ENCODE measurements at regions not wholly inside any gene's neighbourhood (a gene's known extent, or its start where the extent isn't known, plus 50 kb on each side); places are given as distances from the start of the nearest gene placed in this dataset.
"Not testable (repeated sequence)": the region's sequence is repeated elsewhere in the genome, so short reads cannot be mapped to it uniquely, and the experiment has no call there.

DNA sequence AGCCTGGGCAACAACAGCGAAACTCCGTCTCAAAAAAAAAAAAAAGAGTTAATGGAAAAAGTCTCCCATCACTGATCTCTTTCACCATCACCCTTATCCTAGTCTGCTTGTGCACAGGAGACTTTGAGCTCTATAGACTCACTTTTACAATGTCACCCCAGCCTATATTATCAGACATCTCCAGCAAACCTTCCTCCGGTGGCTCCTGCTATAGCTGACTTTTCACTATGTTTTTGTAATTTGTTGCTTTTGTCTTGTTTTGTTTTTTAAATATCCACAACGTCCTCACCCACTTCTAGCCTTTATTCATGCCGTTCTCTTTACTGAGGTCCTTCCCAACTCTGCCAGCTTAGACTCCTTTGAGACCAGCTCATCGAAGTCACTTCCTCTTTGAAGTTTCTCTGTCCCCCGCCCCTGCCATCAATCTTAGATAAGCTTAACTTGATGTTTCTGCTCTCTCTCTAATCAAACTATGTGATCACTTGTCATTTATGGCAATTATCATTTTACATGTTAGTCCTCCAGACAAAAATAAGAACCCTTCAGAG, 82.7 kb upstream of the CHD2 start:
- Mint-ChIP-seq H3K4me3 (peak overlapping the region; percentile 6), H3K9me3 (ENCODE audit: insufficient read depth) (no peaks in the 10 kb centered on the region), H3K4me1 (ENCODE audit: low read depth) (peaks cover 70% of the 10 kb centered on the region), H3K27me3 (ENCODE audit: low read depth) (no peaks in the 10 kb centered on the region), H3K27ac (peak overlapping the region; percentile 37), H3K36me3 (ENCODE audit: low read depth) (no peaks in the 10 kb centered on the region)
- POLR2A ChIA-PET, result interaction anchor here (1.0 to 6.2 kb wide), 5 partner anchors 8 to 86 kb away, joined by 3 to 130 read pairs (median 8); partner anchors contain the start of gene CHD2
- ATAC-seq (no peak), DNase-seq (no peak)
- CTCF ChIA-PET, result interaction anchor here (0.9 to 1.4 kb wide), 9 partner anchors 10 to 100 kb away, joined by 3 to 8 read pairs (median 4); partner anchors contain the start of gene CHD2

DNA sequence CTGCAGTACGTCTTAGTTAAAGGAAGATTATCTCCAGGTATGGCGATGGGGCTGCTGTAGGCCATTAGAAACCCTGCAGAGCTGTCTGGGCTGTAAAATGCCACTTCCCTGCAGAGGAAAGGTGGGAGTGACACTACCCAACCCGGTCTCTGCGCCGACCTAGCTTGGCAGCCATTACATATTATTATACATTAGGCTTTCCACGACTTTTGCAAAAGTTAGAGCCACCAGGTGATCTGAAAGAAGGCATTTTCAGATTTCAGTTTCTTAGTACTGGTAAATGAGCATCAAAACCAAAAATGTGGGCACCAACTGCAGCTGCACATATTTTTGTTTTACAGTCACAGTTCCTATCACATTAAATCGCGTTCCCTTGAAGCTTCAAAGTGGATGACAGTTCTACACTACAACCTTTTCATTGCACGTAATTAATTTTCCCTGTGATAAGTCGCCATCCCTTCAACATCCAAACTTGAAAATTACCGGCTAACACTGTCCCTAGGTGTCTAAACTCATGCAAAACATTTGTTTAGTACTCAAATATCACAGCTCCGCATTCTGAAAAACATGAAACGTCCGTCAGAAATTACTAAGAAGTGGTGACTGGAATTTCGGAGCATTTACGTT, 81.4 kb upstream of the CHD2 start:
- ChIA-PET POLR2A (interaction anchor here (0.6 to 6.2 kb wide), 9 partner anchors 9 to 89 kb away, joined by 3 to 130 read pairs (median 6); partner anchors contain the start of gene CHD2), CTCF (interaction anchor here (0.9 to 4.8 kb wide), 6 partner anchors 8 to 67 kb away, joined by 3 to 41 read pairs (median 16); no protein-coding TSS in a partner anchor)
- DNase-seq (no peak), ATAC-seq (no peak)
- H3K27me3 Mint-ChIP-seq (ENCODE audit: low read depth), result no peaks in the 10 kb centered on the region
- peaks cover 69% of the 10 kb centered on the region for H3K4me1 Mint-ChIP-seq (ENCODE audit: low read depth)
- peak overlapping the region; percentile 79 for H3K27ac Mint-ChIP-seq
- no peaks in the 10 kb centered on the region for H3K9me3 Mint-ChIP-seq (ENCODE audit: insufficient read depth)
- H3K4me3 Mint-ChIP-seq, result peak overlapping the region; percentile 75
- H3K36me3 Mint-ChIP-seq (ENCODE audit: low read depth), result no peaks in the 10 kb centered on the region

DNA sequence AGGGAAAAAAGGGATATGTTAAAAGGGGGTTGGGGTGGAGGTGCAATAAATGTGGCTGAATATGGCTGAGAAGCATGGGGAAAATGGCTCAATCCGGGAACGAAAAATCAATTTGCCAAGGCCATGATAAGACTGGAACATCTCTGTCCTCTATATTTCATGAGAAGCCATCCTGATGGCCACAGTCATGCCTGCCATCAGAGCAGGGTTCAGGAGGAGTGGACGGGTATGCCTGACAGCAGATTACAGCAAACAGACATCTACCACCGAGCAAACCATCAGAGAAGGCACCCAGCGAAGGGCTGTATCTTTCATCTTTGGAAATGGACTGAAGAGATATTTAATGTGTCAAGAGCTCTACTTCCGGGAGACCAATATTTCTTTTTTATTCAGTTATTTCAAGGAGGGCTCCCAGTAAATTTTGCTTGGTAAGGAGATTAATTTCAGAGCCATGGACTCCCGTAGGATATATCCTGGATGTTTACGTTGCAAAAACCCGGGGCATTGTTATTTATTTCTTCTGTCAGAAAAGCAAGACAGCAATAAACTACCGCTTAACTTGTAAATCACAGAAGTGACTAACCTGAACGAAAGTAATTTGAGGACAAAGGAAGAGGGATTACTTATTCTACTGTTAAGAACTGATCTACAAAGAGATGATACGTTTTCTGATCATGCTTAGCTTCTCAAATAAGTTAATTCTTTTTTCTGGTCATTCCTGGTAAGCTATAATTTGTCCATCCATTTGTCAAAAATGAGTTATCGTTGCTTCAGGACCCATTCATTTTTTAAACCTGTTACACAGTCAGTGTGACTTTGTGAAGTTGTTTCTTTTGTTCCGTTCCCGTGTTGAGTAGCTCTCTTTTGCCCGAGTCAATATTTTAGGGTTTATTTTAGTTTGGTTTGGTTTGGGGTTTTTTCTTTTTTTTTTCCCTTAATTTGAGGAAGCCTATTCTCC, 80.6 kb upstream of the CHD2 start:
- Mint-ChIP-seq H3K36me3 (ENCODE audit: low read depth) (no peaks in the 10 kb centered on the region), H3K27me3 (ENCODE audit: low read depth) (no peaks in the 10 kb centered on the region), H3K4me3 (peak overlapping the region; percentile 75), H3K9me3 (ENCODE audit: insufficient read depth) (no peaks in the 10 kb centered on the region), H3K4me1 (ENCODE audit: low read depth) (peaks cover 61% of the 10 kb centered on the region), H3K27ac (peak overlapping the region; percentile 79)
- ChIA-PET POLR2A (interaction anchor here (0.6 to 6.2 kb wide), 9 partner anchors 10 to 89 kb away, joined by 3 to 130 read pairs (median 7); partner anchors contain the start of gene CHD2), CTCF (interaction anchor here (0.6 to 4.8 kb wide), 8 partner anchors 9 to 88 kb away, joined by 3 to 41 read pairs (median 6); partner anchors contain the start of gene CHD2)
- DNase-seq (no peak), ATAC-seq (peak; percentile 29)

DNA sequence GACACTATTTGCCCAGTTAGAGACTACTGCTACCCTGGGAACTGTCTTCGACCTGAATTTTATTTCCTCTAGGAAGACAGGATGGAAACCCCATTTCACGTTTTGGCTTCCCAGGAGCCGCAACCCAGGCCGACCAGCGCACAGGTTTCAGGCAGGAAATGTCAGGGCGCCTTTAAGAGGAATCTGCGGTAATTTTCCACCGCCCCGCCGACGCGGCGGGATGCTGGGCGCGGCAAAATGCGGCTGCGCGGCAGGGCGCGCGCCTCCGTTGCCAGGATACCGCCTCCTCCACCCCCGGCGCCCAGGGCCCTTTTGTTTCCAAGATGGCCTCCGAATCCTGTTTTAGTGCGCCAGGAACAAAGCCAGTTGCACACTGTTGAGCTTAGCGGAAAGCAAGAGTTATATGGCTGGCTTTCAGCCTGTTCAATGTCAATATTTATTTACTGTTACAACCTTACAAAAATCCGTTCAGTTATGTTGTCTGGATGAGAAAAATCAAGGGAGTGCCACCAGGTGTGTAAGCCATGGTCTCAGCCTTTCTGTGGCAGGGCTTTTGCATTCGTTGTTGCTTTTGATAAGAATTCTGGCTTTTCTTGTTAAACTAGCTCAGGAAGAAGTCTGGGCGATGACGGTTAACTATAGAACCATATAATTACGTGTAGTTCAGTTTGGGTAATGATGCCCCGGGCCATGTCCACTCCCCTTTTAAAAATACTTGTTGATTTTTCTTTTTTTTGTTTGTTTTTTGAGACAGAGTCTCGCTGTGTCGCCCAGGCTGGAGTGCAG, 79.7 kb upstream of the CHD2 start:
- peaks cover 58% of the 10 kb centered on the region for H3K4me1 Mint-ChIP-seq (ENCODE audit: low read depth)
- DNase-seq (peak; percentile 89), ATAC-seq (peak; percentile 85)
- no peaks in the 10 kb centered on the region for H3K27me3 Mint-ChIP-seq (ENCODE audit: low read depth)
- peak overlapping the region; percentile 75 for H3K4me3 Mint-ChIP-seq
- H3K9me3 Mint-ChIP-seq (ENCODE audit: insufficient read depth), result no peaks in the 10 kb centered on the region
- H3K36me3 Mint-ChIP-seq (ENCODE audit: low read depth), result no peaks in the 10 kb centered on the region
- CTCF ChIA-PET, result interaction anchor here (1.1 to 4.8 kb wide), 6 partner anchors 10 to 80 kb away, joined by 3 to 41 read pairs (median 18); partner anchors contain the start of gene CHD2
- H3K27ac Mint-ChIP-seq, result peak overlapping the region; percentile 79
- POLR2A ChIA-PET, result interaction anchor here (0.8 to 6.2 kb wide), 7 partner anchors 9 to 88 kb away, joined by 3 to 130 read pairs (median 34); partner anchors contain the start of gene CHD2

DNA sequence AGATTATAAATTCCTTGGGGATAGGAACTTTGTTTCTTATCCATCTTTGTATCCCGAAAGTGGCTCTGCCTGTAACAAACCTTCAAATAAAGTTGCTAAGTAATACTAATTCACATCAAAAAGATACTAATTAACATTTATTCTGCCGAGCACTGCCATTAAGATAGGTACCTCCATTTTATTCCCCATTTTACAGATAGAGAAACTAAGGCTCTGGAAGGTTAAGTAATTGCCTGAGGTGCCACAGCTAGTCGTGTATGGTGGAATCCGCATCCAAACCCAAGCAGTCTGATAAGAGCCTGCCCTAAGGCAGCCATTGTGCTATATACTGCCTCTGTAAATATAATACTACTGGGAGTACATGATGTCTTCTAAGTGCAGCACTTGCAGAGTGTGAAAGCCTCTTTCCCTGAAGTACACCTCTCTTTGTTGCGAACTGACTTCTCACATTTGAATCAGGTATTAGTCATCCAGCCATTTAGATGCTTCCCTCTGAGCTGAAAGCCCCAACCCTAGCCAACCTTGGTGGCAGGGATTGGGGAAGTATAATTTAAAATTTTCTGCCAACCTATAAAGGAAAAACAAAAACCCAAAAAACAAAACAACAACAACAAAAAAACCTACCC, 78.5 kb upstream of the CHD2 start:
- POLR2A ChIA-PET, result interaction anchor here (1.5 to 6.2 kb wide), 5 partner anchors 11 to 100 kb away, joined by 4 to 130 read pairs (median 55); partner anchors contain the start of gene CHD2
- no peak for ATAC-seq
- DNase-seq, result no peak
- Mint-ChIP-seq H3K4me3 (peak overlapping the region; percentile 37), H3K27ac (peak overlapping the region; percentile 53), H3K4me1 (ENCODE audit: low read depth) (peaks cover 60% of the 10 kb centered on the region), H3K9me3 (ENCODE audit: insufficient read depth) (no peaks in the 10 kb centered on the region), H3K36me3 (ENCODE audit: low read depth) (no peaks in the 10 kb centered on the region), H3K27me3 (ENCODE audit: low read depth) (no peaks in the 10 kb centered on the region)
- CTCF ChIA-PET, result interaction anchor here (0.9 to 4.8 kb wide), 7 partner anchors 10 to 61 kb away, joined by 3 to 41 read pairs (median 8); no protein-coding TSS in a partner anchor

DNA sequence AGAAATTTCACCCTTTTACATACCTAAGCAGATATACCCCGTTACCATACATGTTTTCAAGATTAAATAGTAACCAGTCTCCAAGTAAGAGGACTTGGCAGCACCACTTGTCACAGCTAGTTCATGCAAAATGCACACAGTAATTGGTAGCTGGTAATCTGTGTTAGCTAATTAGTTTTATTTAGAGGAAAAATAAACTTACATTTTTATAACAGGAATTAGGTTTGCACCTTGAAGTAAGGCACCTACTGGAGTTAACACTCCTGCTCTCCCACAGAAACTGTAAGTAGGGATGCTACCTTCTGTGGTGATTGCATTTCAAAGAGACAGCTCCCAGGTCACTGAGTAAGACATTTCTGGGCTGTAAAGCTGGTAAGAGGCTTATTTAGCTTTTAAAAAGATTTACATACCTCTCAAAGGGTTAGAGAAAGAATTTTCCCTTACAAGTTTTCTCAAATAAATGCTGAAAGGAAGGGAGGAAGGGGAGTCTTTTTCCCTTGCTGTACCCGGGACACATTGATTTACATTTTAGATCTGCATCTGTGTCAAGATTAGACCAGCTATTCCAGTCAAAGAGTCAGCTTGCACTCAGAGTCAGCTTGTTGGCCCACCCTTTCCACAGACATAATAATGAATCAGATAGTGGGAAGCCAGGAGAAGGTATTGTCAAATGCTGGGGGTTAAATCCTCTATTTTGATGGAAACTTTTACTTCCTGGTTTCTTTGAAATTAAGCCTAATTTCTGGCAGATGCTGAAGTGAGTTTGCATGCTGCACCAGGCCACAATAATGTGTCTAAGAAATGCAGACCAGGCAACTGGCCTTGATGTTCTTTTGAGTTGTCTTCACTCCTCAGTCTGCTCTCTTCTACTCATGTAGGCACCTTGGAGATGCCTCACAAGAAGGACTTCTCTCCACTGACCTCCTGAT, 77.6 kb upstream of the CHD2 start:
- Mint-ChIP-seq H3K4me1 (ENCODE audit: low read depth) (peaks cover 54% of the 10 kb centered on the region), H3K36me3 (ENCODE audit: low read depth) (no peaks in the 10 kb centered on the region), H3K27ac (peak overlapping the region; percentile 53), H3K27me3 (ENCODE audit: low read depth) (no peaks in the 10 kb centered on the region), H3K4me3 (no peak overlapping the region), H3K9me3 (ENCODE audit: insufficient read depth) (no peaks in the 10 kb centered on the region)
- DNase-seq (no peak), ATAC-seq (no peak)
- CTCF ChIA-PET, result interaction anchor here (0.9 to 4.8 kb wide), 8 partner anchors 9 to 95 kb away, joined by 3 to 41 read pairs (median 7); no protein-coding TSS in a partner anchor
- POLR2A ChIA-PET, result interaction anchor here (0.5 to 6.2 kb wide), 6 partner anchors 10 to 99 kb away, joined by 3 to 130 read pairs (median 44); partner anchors contain the start of gene CHD2

DNA sequence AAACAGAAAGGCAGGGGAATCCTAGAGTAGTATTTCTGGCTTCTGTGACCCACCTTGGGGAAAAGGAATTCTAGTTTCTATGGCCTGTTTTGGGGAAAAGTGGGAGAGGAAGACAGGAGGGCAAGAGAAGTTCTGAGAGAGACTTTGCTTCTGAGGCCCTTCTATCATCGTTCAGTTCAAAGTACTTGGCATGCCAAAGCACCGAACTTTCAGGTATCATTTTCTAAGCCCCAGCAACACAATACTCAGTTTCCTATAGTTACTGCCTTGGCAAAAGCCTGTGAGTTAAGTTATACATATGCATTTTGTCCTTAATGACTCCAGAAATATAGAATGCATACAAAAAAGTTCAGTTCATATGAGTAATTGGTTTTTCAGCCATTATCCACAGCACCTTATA, 74.1 kb upstream of the CHD2 start:
- no peak overlapping the region for H3K27ac Mint-ChIP-seq
- no peaks in the 10 kb centered on the region for H3K27me3 Mint-ChIP-seq (ENCODE audit: low read depth)
- ATAC-seq (no peak), DNase-seq (no peak)
- CTCF ChIA-PET, result interaction anchor here (2.0 kb wide), 1 partner anchor 17 kb away, joined by 9 read pairs; no protein-coding TSS in a partner anchor
- H3K4me1 Mint-ChIP-seq (ENCODE audit: low read depth), result peaks cover 36% of the 10 kb centered on the region
- POLR2A ChIA-PET, result interaction anchor here (2.8 kb wide), 1 partner anchor 56 kb away, joined by 14 read pairs; no protein-coding TSS in a partner anchor
- no peak overlapping the region for H3K4me3 Mint-ChIP-seq
- no peaks in the 10 kb centered on the region for H3K36me3 Mint-ChIP-seq (ENCODE audit: low read depth)
- no peaks in the 10 kb centered on the region for H3K9me3 Mint-ChIP-seq (ENCODE audit: insufficient read depth)

DNA sequence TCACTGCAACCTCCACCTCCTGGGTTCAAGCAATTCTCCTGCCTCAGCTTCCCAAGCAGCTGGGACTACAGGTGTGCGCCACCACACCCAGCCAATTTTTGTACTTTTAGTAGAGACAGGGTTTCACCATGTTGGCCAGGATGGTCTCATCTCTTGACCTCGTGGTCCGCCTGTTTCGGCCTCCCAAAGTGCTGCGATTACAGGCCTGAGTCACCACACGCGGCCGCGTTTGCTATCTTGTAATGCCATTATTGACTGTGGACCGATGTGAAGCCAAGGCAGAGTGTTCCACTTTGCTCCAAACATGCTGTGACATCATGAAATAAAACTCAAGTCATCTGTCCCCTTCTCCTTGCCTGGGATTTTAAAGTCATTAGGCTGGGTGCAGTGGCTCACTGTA, 72.1 kb upstream of the CHD2 start:
- H3K27me3 Mint-ChIP-seq (ENCODE audit: low read depth); H3K36me3 Mint-ChIP-seq (ENCODE audit: low read depth); H3K27ac Mint-ChIP-seq; H3K9me3 Mint-ChIP-seq (ENCODE audit: insufficient read depth); H3K4me3 Mint-ChIP-seq; DNase-seq; ATAC-seq: not testable (repeated sequence)
- CTCF ChIA-PET, result interaction anchor here (1.3 to 1.4 kb wide), 2 partner anchors 11 to 18 kb away, joined by 4 read pairs; no protein-coding TSS in a partner anchor
- peaks cover 39% of the 10 kb centered on the region for H3K4me1 Mint-ChIP-seq (ENCODE audit: low read depth)
- POLR2A ChIA-PET, result interaction anchor here (2.4 kb wide), 1 partner anchor 8 kb away, joined by 7 read pairs; no protein-coding TSS in a partner anchor

DNA sequence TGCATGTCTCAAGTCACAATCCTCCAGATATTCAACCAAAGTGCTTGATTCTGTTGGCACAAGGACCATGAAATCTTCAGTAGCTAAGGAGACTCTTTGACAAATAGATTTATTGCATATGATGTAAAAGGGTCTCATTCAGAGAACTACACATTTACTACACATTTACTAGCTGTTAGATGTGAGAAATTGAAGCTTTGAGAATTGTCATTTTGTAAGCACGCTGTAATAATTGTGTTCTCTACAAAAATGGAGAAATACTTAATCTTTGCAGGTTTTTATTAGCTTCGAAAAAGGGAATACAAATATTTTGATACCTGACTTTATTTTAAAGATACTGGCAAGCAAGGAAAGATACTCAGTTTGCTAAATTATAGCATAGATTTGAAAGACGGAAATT, 70.2 kb upstream of the CHD2 start:
- peaks cover 53% of the 10 kb centered on the region for H3K4me1 Mint-ChIP-seq (ENCODE audit: low read depth)
- ATAC-seq, result no peak
- no peak overlapping the region for H3K27ac Mint-ChIP-seq
- DNase-seq, result no peak
- no peaks in the 10 kb centered on the region for H3K27me3 Mint-ChIP-seq (ENCODE audit: low read depth)
- H3K9me3 Mint-ChIP-seq (ENCODE audit: insufficient read depth), result no peaks in the 10 kb centered on the region
- CTCF ChIA-PET, result interaction anchor here (1.0 to 6.0 kb wide), 5 partner anchors 9 to 88 kb away, joined by 3 to 59 read pairs (median 41); no protein-coding TSS in a partner anchor
- no peak overlapping the region for H3K4me3 Mint-ChIP-seq
- POLR2A ChIA-PET, result interaction anchor here (0.8 to 6.1 kb wide), 5 partner anchors 10 to 62 kb away, joined by 3 to 228 read pairs (median 7); no protein-coding TSS in a partner anchor
- no peaks in the 10 kb centered on the region for H3K36me3 Mint-ChIP-seq (ENCODE audit: low read depth)
